ENCODE measurements at regions not wholly inside any gene's neighbourhood (a gene's known extent, or its start where the extent isn't known, plus 50 kb on each side); places are given as distances from the start of the nearest gene placed in this dataset.

GRCh38 chr13:53522034-53522433 is 493.4 kb downstream of the OLFM4 start:
- TF ChIP-seq CTCF (IDR thresholded peaks at IDR 0.05): no peak
- no peak for TF ChIP-seq POLR2A (IDR thresholded peaks at IDR 0.05)
- no peak for TF ChIP-seq EP300 (IDR thresholded peaks at IDR 0.05)
- TF ChIP-seq POLR2AphosphoS5 (IDR thresholded peaks at IDR 0.05): no peak
